GM10248 (cell line): ENCODE measurements at regions not wholly inside any gene's neighbourhood (a gene's known extent, or its start where the extent isn't known, plus 50 kb on each side); places are given as distances from the start of the nearest gene placed in this dataset.

ENCODE experiments used
- CTCF ChIA-PET: fragments of 300-600 bp; sonication (Branson Sonifier 250); formaldehyde crosslinking; extraction: SDS; loops from one replicate; lab custom pipeline; 2021; ENCODE audit warnings: antibody characterized with exemption; lab: Yijun Ruan, JAX
- POLR2A ChIA-PET: fragments of 350-650 bp; sonication (Branson Sonifier 250); formaldehyde crosslinking; extraction: SDS; loops from one replicate; lab custom pipeline; 2020; ENCODE audit warnings: antibody characterized with exemption; lab: Yijun Ruan, JAX
- DNase-seq: peaks from one replicate; pipeline ENCODE4 v3.0.0; 2012; ENCODE audit errors: extremely low spot score
- TF ChIP-seq, protein P1 (sequence below): IDR thresholded peaks from 2 replicates; pipeline ENCODE4 v1.5.1; 2012; ENCODE audit warnings: mild to moderate bottlenecking, low read depth; ENCODE audit errors: extremely low read depth, missing control alignments, control extremely low read depth

DNA sequence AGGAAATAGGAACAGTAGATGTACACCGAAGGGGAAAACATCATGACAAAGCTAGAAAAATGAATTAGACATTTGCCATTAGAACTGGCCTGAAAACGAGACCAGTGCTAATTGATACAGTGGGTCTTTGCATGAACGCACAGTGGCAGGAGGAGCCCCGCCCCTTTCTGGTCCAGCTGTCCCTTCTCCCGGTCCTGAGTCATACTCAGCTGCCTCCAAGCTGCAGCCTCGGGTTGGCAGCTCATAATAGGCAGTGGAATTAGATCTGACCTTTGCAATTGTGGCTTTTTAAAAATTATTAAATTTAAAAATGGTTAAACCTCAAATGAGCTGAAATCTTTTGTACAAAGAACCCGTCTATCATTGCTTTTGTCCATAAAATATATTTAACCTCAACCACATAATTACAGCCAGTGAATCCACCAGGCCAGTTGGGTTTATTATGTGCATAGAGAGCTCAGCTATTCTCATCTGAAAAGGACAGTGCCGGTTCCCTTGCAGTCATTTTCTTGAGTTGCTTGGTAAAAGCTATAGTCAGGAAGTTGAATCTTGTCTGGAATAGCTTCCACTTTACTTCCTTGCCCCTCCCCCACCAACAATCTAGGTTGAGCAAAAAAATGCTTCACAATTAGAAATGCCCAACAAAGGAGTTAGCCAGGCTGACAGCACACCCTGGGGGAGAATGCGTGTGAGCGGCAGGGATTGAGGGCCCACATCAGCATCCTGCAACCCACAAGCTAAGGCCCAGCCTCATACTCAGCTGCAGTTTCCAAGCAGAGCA is 147.1 kb downstream of the BUB3 start:
- DNase-seq = no peak
- CTCF ChIA-PET = interaction anchor here (0.9 to 1.6 kb wide), 5 partner anchors 8 to 42 kb away, joined by 3 to 7 read pairs (median 4); no protein-coding TSS in a partner anchor
- TF ChIP-seq, protein P1, sequence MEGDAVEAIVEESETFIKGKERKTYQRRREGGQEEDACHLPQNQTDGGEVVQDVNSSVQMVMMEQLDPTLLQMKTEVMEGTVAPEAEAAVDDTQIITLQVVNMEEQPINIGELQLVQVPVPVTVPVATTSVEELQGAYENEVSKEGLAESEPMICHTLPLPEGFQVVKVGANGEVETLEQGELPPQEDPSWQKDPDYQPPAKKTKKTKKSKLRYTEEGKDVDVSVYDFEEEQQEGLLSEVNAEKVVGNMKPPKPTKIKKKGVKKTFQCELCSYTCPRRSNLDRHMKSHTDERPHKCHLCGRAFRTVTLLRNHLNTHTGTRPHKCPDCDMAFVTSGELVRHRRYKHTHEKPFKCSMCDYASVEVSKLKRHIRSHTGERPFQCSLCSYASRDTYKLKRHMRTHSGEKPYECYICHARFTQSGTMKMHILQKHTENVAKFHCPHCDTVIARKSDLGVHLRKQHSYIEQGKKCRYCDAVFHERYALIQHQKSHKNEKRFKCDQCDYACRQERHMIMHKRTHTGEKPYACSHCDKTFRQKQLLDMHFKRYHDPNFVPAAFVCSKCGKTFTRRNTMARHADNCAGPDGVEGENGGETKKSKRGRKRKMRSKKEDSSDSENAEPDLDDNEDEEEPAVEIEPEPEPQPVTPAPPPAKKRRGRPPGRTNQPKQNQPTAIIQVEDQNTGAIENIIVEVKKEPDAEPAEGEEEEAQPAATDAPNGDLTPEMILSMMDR = no peak
- POLR2A ChIA-PET = no interaction called here

DNA sequence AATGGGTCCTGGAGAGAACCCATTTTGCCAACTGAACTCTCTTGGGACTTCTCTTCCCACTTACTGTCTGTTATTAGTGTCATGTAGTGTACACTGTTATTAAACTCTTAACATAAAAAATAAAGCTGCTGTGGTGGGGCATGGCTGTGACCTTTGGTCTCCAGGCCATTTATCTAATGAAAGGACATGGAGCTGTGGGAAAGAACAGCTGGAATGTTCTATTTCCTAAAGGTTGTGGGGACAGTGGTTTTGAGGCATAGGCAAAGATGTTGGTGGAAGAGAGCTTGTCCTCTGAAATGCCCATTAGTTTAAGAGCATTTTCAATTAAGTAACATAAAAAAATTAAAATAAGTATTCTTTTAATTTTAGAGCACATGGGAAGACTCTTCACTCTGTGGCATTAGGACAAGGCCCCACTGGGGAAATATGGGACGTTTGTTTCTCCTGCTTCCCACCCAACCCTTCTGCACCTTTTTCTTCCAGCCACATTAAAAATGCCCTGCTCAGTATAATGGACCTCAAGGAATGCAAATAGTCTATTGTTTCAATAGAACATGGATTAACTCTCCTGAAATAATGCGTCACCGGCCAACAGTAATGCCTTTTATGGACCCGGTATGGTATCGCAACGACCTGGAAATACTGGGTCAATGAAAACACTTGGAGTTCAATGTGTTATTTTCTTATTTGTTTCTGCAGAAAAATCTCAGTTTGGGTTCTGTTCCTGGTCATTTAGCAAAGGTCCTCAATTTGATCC is 149.6 kb downstream of the BUB3 start:
- TF ChIP-seq, protein P1 = no peak
- DNase-seq = no peak
- ChIA-PET CTCF (no interaction called here), POLR2A (no interaction called here)

DNA sequence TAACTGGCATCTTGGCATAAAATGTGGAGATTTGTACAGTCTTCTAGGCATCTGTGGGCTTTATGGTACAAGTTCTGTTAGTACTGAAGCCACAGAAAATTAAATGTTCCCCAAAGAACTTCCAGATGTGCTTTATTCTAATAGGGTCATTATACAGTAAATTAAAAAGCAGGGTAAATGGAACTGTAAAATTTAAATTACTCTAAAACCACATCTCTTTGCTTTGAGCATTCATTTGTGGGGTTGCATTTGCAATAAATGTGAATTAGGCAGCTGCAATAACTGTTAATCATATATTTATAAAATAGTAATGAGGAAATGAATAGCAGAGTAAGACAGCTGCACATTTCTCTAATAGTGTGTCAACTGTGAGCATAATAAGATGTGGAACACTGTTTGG is 151.5 kb downstream of the BUB3 start:
- ChIA-PET CTCF (interaction anchor here (1.1 to 1.4 kb wide), 2 partner anchors 21 to 41 kb away, joined by 3 to 4 read pairs; no protein-coding TSS in a partner anchor), POLR2A (no interaction called here)
- no peak for DNase-seq
- TF ChIP-seq, protein P1 = no peak

DNA sequence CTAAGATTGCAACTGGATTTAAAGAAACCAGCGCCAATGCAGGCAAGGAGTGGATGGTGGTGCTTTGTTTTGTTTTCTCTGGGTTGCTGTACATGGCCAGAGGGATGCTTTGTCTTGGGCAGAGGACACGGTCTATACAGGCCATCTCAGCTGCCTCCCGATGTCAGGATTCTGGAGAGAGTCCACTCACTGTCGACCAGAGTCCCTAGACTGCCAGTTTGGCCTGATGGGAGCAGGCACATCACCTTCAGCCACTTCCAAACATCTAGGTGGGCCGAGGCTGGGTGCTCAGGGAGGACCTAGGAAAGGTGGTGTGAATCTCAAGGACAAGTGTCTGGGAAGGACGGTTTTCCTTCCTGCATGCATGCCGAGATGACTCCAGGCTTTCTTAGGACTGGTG is 152.1 kb downstream of the BUB3 start:
- ChIA-PET CTCF (no interaction called here), POLR2A (no interaction called here)
- TF ChIP-seq, protein P1 = no peak
- DNase-seq = no peak

DNA sequence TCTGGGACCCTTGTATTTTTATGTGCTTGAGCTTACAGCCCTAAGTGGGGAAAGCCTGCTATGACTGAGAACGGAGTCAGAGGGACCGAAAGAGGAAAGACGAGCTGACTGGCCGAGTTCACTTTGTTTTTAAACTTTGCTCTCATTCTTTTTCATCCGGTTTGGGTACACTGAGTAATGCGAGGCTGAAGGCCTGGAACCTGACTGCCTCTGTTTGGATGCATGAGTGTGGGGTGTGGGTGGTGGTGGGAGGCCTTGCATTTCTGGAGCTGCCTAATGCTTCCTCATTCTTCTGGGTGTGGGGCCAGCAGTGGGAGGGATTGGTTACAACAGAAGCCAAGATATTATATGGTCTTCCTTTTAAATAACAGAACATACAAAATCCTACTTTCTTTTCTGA is 155.5 kb downstream of the BUB3 start:
- ChIA-PET POLR2A (no interaction called here), CTCF (interaction anchor here (1.1 to 1.7 kb wide), 2 partner anchors 9 to 11 kb away, joined by 3 to 5 read pairs; no protein-coding TSS in a partner anchor)
- TF ChIP-seq, protein P1 = no peak
- no peak for DNase-seq

DNA sequence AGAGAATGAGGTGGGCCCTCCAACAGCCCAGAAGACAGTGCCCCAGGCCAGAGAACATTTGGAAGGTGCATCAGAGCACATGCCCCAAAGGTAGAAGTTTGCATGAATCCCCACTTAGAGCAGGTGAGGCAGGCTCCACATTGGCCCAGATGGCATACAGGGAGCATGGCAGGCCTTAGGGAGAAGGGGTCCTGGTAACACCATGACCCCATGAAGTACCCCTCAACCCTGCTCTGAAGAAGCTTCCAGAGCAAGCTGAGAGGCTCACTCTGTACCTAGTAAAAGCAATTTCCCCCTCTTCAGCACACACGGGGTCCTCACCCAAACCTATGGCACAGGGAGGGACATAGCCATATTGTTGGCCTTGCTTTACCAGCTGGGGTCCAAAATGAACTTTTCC is 162.6 kb downstream of the BUB3 start:
- DNase-seq = no peak
- POLR2A ChIA-PET = no interaction called here
- TF ChIP-seq, protein P1 = no peak
- CTCF ChIA-PET = no interaction called here
